GM23338 (cell line): ENCODE measurements at regions not wholly inside any gene's neighbourhood (a gene's known extent, or its start where the extent isn't known, plus 50 kb on each side); places are given as distances from the start of the nearest gene placed in this dataset.

Experiments used
- CREB1 ChIP-seq: fragments of 250-450 bp; sonication (Bioruptor Pico); IDR thresholded peaks from 2 replicates; pipeline ENCODE4 v1.5.0; 2020; ENCODE audit warnings: low read depth, mild to moderate bottlenecking, moderate library complexity
- CTCF ChIP-seq, 2 experiments: fragments of 200-600 bp in 1 of 2; sonication (generic) in 1 of 2; conservative IDR thresholded peaks; 2 replicates each; pipeline versions ENCODE4 v1.5.1 to v1.6.1; 2016 to 2017; ENCODE audit warnings: antibody characterized with exemption in 2 of 2, low read depth in 2 of 2, mild to moderate bottlenecking in 2 of 2, moderate library complexity in 1 of 2
- ETS1 ChIP-seq: IDR thresholded peaks from 2 replicates; pipeline ENCODE4 v1.6.1; 2016; ENCODE audit warnings: antibody characterized with exemption
- EZH2 ChIP-seq: fragments of 200-600 bp; sonication (generic); IDR thresholded peaks from one replicate; pipeline ENCODE4 v1.8.0; 2017; ENCODE audit warnings: antibody characterized with exemption, mild to moderate bottlenecking, low read depth; ENCODE audit not compliant: unreplicated experiment
- EZH2phosphoT487 ChIP-seq: fragments of 200-600 bp; sonication (generic); IDR thresholded peaks from one replicate; pipeline ENCODE4 v1.8.1; 2018; ENCODE audit warnings: antibody characterized with exemption; ENCODE audit not compliant: unreplicated experiment
- JUNB ChIP-seq: IDR thresholded peaks from one replicate; pipeline ENCODE4 v1.6.1; 2016; ENCODE audit warnings: antibody characterized with exemption; ENCODE audit not compliant: unreplicated experiment
- NANOG ChIP-seq: IDR thresholded peaks from 2 replicates; pipeline ENCODE4 v1.6.1; 2016; ENCODE audit warnings: antibody characterized with exemption, borderline replicate concordance
- POLR2AphosphoS5 ChIP-seq: IDR thresholded peaks from 2 replicates; pipeline ENCODE4 v1.6.1; 2016; ENCODE audit warnings: antibody characterized with exemption, low read depth
- REST ChIP-seq: IDR thresholded peaks from one replicate; pipeline ENCODE4 v1.6.1; 2018; ENCODE audit warnings: antibody characterized with exemption; ENCODE audit not compliant: unreplicated experiment
- STAT1 ChIP-seq: IDR thresholded peaks from one replicate; pipeline ENCODE4 v1.6.1; 2016; ENCODE audit warnings: antibody characterized with exemption; ENCODE audit not compliant: unreplicated experiment
- ZNF114 ChIP-seq: fragments of 250-450 bp; sonication (Bioruptor Pico); IDR thresholded peaks from 2 replicates; pipeline ENCODE4 v1.5.0; 2020; ENCODE audit warnings: mild to moderate bottlenecking, moderate library complexity
- ZNF331 ChIP-seq: fragments of 250-450 bp; sonication (Bioruptor Pico); IDR thresholded peaks from 2 replicates; pipeline ENCODE4 v1.5.0; 2020; ENCODE audit warnings: low read depth, mild to moderate bottlenecking, moderate library complexity

GRCh38 chr22:34508797-34509196, 557.2 kb upstream of the ISX start:
- no peak for TF ChIP-seq POLR2AphosphoS5
- no peak for TF ChIP-seq REST
- TF ChIP-seq CTCF (conservative IDR thresholded peaks at IDR 0.05; ENCODE audit: low read depth in 2 of 2): no peak
- TF ChIP-seq EZH2phosphoT487: no peak
- no peak for TF ChIP-seq EZH2
- no peak for TF ChIP-seq CREB1 (CRISPR knock-in tag)
- TF ChIP-seq JUNB: no peak
- no peak for TF ChIP-seq ETS1
- no peak for TF ChIP-seq NANOG
- no peak for TF ChIP-seq ZNF331 (CRISPR knock-in tag)
- TF ChIP-seq ZNF114 (CRISPR knock-in tag): no peak
- TF ChIP-seq STAT1: no peak
